IPS-20b (cell line): ENCODE measurements at regions not wholly inside any gene's neighbourhood (a gene's known extent, or its start where the extent isn't known, plus 50 kb on each side); places are given as distances from the start of the nearest gene placed in this dataset.

Source experiments
- H3K27ac ChIP-seq: one replicate; pipeline ENCODE4 v1.5.1; 2013; ENCODE audit warnings: low read length
- H3K27me3 ChIP-seq: 2 replicates; pipeline ENCODE4 v1.6.1; 2013; ENCODE audit warnings: mild to moderate bottlenecking, low read length, inconsistent platforms; ENCODE audit not compliant: insufficient read depth
- H3K36me3 ChIP-seq: 2 replicates; pipeline ENCODE4 v1.6.1; 2013; ENCODE audit warnings: low read depth, mild to moderate bottlenecking, inconsistent platforms, low read length, moderate library complexity; ENCODE audit not compliant: insufficient read depth
- H3K4me1 ChIP-seq: 2 replicates; pipeline ENCODE4 v1.6.1; 2013; ENCODE audit warnings: mild to moderate bottlenecking, control low read depth, inconsistent platforms, low read length, moderate library complexity; ENCODE audit not compliant: insufficient read depth
- H3K4me3 ChIP-seq: 2 replicates; pipeline ENCODE4 v1.5.1; 2013; ENCODE audit warnings: mild to moderate bottlenecking, low read length, inconsistent platforms
- H3K9ac ChIP-seq: 2 replicates; pipeline ENCODE4 v1.6.1; 2013; ENCODE audit warnings: low read depth, mild to moderate bottlenecking, inconsistent platforms, low read length, moderate library complexity
- H3K9me3 ChIP-seq: 2 replicates; pipeline ENCODE4 v1.6.1; 2013; ENCODE audit warnings: mild to moderate bottlenecking, low read depth, low read length, inconsistent platforms; ENCODE audit not compliant: insufficient read depth

- Histone ChIP-seq H3K36me3 (no peaks in the 10 kb centered on the region), H3K9me3 (no peaks in the 10 kb centered on the region), H3K27ac (no peak overlapping the region), H3K27me3 (no peaks in the 10 kb centered on the region), H3K4me1 (no peaks in the 10 kb centered on the region), H3K9ac (no peak overlapping the region), H3K4me3 (no peak overlapping the region)
Observed at GRCh38 chr14:87066221-87066817, 926.7 kb downstream of the GALC start.

GRCh38 chr14:87065366-87065765 is 927.6 kb downstream of the GALC start:
- Histone ChIP-seq H3K36me3 (no peaks in the 10 kb centered on the region), H3K4me3 (no peak overlapping the region), H3K4me1 (no peaks in the 10 kb centered on the region), H3K27ac (no peak overlapping the region), H3K9ac (no peak overlapping the region), H3K9me3 (no peaks in the 10 kb centered on the region), H3K27me3 (no peaks in the 10 kb centered on the region)

DNA sequence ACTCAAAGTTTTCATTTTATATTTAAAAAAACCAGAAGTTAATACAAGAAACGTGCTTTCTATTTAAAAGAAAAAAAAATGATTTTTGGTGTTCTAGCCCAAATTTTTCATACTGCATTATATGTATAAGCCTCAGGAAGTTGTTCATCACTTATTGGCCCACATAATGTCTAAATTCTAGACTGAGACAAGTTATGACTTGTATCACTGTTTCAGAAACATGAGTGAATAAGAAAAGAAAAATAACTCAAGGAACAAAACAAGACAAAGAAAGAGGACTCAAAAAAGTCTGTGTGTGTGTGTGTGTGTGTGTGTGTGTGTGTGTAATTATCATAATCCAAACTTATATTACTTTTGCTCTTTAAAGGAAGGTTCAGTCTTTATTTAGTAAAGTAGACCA is 929.8 kb downstream of the GALC start:
- H3K36me3 ChIP-seq, result no peaks in the 10 kb centered on the region
- no peak overlapping the region for H3K27ac ChIP-seq
- no peak overlapping the region for H3K4me3 ChIP-seq
- H3K27me3 ChIP-seq, result no peaks in the 10 kb centered on the region
- no peak overlapping the region for H3K9ac ChIP-seq
- no peaks in the 10 kb centered on the region for H3K9me3 ChIP-seq
- H3K4me1 ChIP-seq, result no peaks in the 10 kb centered on the region

- Histone ChIP-seq H3K4me1 (no peaks in the 10 kb centered on the region), H3K4me3 (no peak overlapping the region), H3K27ac (no peak overlapping the region), H3K9me3 (no peaks in the 10 kb centered on the region), H3K27me3 (no peaks in the 10 kb centered on the region), H3K9ac (no peak overlapping the region), H3K36me3 (no peaks in the 10 kb centered on the region)
Observed at GRCh38 chr14:87060405-87060804, 932.6 kb downstream of the GALC start.

DNA sequence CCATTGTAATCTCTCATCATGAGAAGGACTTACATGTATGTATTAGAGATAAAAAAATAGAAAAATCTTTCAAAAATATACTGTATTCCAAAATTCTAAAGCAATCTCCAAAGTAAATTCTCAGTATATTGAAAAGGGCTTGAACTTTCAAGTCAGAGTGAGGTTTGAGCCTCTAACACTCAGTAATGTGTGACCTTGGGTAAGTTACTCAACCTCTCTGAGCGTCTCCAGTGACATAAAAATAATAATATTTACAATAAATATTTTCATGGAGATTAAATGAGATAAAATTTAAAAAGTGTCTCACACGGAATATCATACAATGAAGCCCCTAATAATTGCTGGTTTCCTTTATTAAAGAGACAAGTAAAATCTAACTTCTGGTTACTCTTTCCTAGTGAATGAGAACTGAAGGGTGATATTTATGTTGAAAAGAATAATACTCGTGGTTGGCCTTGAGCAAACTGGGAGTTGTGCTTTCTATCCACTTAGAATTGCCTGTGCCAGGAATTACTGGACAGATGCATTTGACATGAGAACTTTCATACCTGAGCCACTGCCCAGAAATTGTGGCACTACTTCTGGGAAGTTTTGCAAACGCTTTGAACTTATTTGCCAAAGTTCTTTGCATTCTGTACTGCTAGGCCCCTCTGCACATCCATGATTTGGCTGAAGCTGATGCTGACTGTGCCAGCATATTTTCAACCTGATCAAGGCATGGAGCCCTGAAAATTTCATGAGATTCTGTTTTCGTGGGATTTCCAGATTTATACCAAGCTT is 933.7 kb downstream of the GALC start:
- no peaks in the 10 kb centered on the region for H3K4me1 ChIP-seq
- H3K36me3 ChIP-seq, result no peaks in the 10 kb centered on the region
- H3K9me3 ChIP-seq, result no peaks in the 10 kb centered on the region
- no peak overlapping the region for H3K9ac ChIP-seq
- H3K27me3 ChIP-seq, result no peaks in the 10 kb centered on the region
- no peak overlapping the region for H3K4me3 ChIP-seq
- no peak overlapping the region for H3K27ac ChIP-seq

DNA sequence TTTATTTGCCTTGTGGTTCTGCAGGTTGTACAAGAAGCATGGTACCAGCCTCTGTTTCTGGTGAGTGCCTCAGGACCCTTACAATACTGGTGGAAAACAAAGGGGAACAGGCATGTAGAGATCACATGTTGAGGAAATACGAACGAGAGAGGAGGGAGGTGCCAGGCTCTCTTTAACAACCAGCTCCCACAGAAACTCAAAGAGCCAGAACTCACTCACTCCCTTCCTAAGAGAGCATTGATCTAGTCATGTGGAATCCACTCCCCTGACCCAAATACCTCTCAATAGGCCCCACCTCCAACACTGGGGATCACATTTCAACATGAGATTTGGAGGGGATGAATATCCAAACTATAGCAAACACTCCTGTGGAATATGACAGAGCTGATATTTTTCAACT is 938.0 kb downstream of the GALC start:
- Histone ChIP-seq H3K9ac (no peak overlapping the region), H3K36me3 (no peaks in the 10 kb centered on the region), H3K27ac (no peak overlapping the region), H3K27me3 (no peaks in the 10 kb centered on the region), H3K4me3 (no peak overlapping the region), H3K4me1 (no peaks in the 10 kb centered on the region), H3K9me3 (no peaks in the 10 kb centered on the region)

GRCh38 chr14:87052646-87053225 is 940.2 kb downstream of the GALC start:
- Histone ChIP-seq H3K4me3 (no peak overlapping the region), H3K9me3 (no peaks in the 10 kb centered on the region), H3K9ac (no peak overlapping the region), H3K36me3 (no peaks in the 10 kb centered on the region), H3K4me1 (no peaks in the 10 kb centered on the region), H3K27me3 (no peaks in the 10 kb centered on the region), H3K27ac (no peak overlapping the region)

DNA sequence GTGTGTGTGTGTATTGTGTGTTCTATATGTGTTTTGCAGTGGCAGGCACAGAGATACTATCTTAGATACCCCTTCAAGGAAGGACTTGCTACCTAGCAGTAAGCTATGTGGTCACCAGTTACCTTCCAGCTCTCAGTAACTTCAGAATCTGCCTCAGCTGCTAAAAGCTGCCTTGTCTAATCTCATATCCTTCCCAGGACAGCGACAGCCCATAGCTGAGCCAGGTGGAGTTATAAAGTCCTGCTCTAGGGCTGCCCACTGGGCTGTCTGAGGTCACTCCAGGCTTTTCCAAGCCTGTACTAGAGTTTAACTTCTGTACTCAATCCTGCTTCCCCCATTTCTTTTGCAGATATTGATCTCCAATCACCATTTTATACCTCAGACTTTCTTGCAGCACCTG is 942.6 kb downstream of the GALC start:
- H3K27me3 ChIP-seq, result no peaks in the 10 kb centered on the region
- no peaks in the 10 kb centered on the region for H3K9me3 ChIP-seq
- H3K36me3 ChIP-seq, result no peaks in the 10 kb centered on the region
- H3K4me1 ChIP-seq, result no peaks in the 10 kb centered on the region
- H3K9ac ChIP-seq, result no peak overlapping the region
- no peak overlapping the region for H3K4me3 ChIP-seq
- no peak overlapping the region for H3K27ac ChIP-seq

GRCh38 chr14:87049950-87050349 is 943.0 kb downstream of the GALC start:
- Histone ChIP-seq H3K9me3 (no peaks in the 10 kb centered on the region), H3K9ac (no peak overlapping the region), H3K4me1 (no peaks in the 10 kb centered on the region), H3K4me3 (no peak overlapping the region), H3K36me3 (no peaks in the 10 kb centered on the region), H3K27me3 (no peaks in the 10 kb centered on the region), H3K27ac (no peak overlapping the region)

GRCh38 chr14:87046960-87047359 is 946.0 kb downstream of the GALC start:
- H3K27ac ChIP-seq, result no peak overlapping the region
- no peak overlapping the region for H3K9ac ChIP-seq
- no peaks in the 10 kb centered on the region for H3K4me1 ChIP-seq
- H3K4me3 ChIP-seq, result no peak overlapping the region
- no peaks in the 10 kb centered on the region for H3K9me3 ChIP-seq
- H3K36me3 ChIP-seq, result no peaks in the 10 kb centered on the region
- no peaks in the 10 kb centered on the region for H3K27me3 ChIP-seq

DNA sequence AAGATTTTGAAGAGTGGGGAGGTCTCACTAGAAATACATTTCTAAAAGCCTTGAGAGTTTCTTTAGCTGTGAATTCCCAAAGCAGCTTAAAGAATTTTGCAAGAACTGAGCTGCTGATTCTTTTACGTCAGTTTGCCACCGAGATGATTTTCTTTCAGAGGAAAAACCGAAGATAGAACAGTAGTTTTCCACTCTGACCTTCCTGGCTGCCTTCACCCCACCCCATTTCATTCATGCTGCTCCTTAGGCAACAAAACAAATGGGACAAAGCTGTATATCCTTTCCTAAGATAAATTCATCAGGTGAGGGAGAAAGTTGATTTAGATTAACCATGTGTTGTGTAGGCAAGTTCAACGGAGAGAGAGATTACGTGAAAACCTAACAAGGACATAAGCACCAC is 947.0 kb downstream of the GALC start:
- no peak overlapping the region for H3K9ac ChIP-seq
- no peaks in the 10 kb centered on the region for H3K9me3 ChIP-seq
- no peaks in the 10 kb centered on the region for H3K4me1 ChIP-seq
- no peak overlapping the region for H3K4me3 ChIP-seq
- no peaks in the 10 kb centered on the region for H3K27me3 ChIP-seq
- H3K36me3 ChIP-seq, result no peaks in the 10 kb centered on the region
- H3K27ac ChIP-seq, result no peak overlapping the region

DNA sequence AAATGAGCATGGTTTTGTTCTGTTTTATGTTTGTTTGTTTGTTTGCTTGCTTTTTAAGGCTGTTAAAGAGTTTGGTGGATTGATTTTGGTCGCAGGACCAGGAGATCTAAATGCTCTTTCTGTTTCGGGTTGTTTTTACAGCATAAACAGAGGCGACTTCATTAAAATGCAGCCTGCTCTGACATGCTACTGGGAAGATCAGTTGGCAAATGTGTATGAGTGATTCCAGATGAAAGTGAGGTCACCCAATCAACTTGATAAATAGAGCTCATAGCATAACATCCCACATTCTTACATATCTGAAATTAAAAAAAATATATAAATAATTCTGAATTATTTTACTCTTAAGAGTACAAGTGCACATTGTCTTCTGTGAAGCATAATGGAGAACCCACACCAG is 947.7 kb downstream of the GALC start:
- Histone ChIP-seq H3K4me3 (no peak overlapping the region), H3K36me3 (no peaks in the 10 kb centered on the region), H3K9ac (no peak overlapping the region), H3K9me3 (no peaks in the 10 kb centered on the region), H3K4me1 (no peaks in the 10 kb centered on the region), H3K27me3 (no peaks in the 10 kb centered on the region), H3K27ac (no peak overlapping the region)
